ENCODE measurements at regions not wholly inside any gene's neighbourhood (a gene's known extent, or its start where the extent isn't known, plus 50 kb on each side); places are given as distances from the start of the nearest gene placed in this dataset.
A peak's percentile ranks its signal among the peaks of the same experiment; 100 is the strongest.

- H3K9me3 ChIP-seq (ENCODE audit: control insufficient read depth, low read length) = no peaks in the 10 kb centered on the region
- WGBS, 2 donors = 63 to 72% methylated on average over 8 of the region's 8 CpGs
- H3K4me3 ChIP-seq (ENCODE audit: low read length in 2 of 2) = no peak overlapping the region
- no peaks in the 10 kb centered on the region for H3K4me1 ChIP-seq (ENCODE audit: control insufficient read depth in 1 of 2, insufficient read depth in 2 of 2, low read length in 2 of 2)
- no peaks in the 10 kb centered on the region for H3K27me3 ChIP-seq (ENCODE audit: control insufficient read depth in 1 of 2, insufficient read depth in 2 of 2, low read length in 1 of 2)
- ATAC-seq (ENCODE audit: low FRiP score) = no peak
- H3K27ac ChIP-seq (ENCODE audit: low read depth in 1 of 2, low read length in 2 of 2) = no peak overlapping the region
- DNase-seq = no peak
- intact Hi-C loops (cut with DNase I) = loop anchor here in 1 of 2 donors (5.0 kb wide), 1 partner anchor 168 kb away; no protein-coding TSS in a partner anchor
- no peaks in the 10 kb centered on the region for H3K36me3 ChIP-seq (ENCODE audit: control insufficient read depth in 1 of 2, insufficient read depth in 2 of 2, low read length in 1 of 2)
Observed at GRCh38 chr14:22388669-22389595, 200.1 kb downstream of the DAD1 start.

DNA sequence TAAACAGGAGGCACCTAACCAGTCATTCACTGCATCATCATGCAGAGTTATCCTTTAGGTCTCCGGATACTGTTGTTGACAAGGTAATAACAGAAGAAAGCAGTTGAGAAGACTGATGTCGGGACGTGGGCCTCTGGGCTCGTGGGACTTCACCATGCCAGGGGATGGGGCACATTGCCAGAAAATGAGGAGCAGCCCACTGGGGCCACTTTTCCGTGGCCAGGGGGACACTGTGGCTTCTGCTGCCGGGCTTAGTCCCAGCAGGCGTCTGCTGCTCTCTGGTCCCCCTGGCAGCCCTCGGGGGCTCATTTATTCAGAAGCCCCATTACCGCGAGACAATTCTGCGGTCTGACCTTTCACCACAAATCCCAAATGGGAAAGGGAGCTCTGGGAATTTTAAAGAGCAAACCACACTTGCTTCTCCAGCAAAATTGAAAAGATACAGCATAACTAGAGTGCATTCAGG, 201.2 kb downstream of the DAD1 start:
- ATAC-seq (ENCODE audit: low FRiP score) (no peak), DNase-seq (peak in 1 of 2 donors; percentile 48)
- Histone ChIP-seq H3K9me3 (ENCODE audit: control insufficient read depth, low read length) (no peaks in the 10 kb centered on the region), H3K36me3 (ENCODE audit: control insufficient read depth in 1 of 2, insufficient read depth in 2 of 2, low read length in 1 of 2) (no peaks in the 10 kb centered on the region), H3K27ac (ENCODE audit: low read depth in 1 of 2, low read length in 2 of 2) (no peak overlapping the region), H3K4me1 (ENCODE audit: control insufficient read depth in 1 of 2, insufficient read depth in 2 of 2, low read length in 2 of 2) (no peaks in the 10 kb centered on the region), H3K27me3 (ENCODE audit: control insufficient read depth in 1 of 2, insufficient read depth in 2 of 2, low read length in 1 of 2) (no peaks in the 10 kb centered on the region), H3K4me3 (ENCODE audit: low read length in 2 of 2) (no peak overlapping the region)
- WGBS, 2 donors = 20 to 25% methylated on average over 11 of the region's 11 CpGs
- intact Hi-C loops (cut with DNase I) = loop anchor here in 1 of 2 donors (5.0 kb wide), 1 partner anchor 169 kb away; no protein-coding TSS in a partner anchor

DNA sequence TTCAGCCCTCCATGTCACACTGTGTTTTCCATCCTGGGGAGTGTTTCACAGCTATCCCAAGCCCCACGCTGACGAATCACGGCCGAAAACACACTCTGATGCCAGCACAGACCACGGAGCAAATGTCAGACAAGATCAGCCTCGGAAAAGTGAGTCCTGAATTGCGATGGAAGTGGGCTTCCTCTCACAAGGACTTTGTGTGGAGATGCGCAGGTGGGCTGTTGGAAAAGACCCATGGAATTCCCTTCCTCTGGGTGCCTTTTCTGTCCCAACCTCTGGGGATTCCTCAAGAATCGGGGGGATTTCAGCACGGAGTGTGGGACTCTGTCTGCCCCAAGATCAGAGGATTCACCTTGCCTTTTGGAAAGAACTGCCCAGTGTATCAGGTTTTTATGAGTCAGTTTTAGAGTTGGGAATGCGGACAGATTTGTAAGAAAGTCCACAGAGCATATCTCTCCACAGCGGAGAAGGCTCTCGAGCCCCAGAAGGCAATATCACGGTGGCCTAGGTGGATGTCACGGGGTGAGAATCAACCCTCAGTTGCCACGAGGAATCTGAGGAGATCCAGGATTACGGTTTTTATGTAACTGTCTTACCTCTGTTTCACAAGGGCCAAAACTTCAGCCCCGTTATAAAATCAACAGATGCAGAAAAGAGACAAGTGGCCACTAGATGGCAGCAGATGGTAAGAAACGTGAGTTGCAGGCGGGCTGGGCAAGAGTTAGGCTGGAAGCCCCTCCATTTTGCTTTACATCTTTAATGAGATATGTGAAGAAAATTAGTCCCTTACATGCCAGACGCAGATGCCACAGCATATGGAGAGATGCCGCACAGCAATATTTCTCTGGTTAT, 201.9 kb downstream of the DAD1 start:
- Histone ChIP-seq H3K27me3 (ENCODE audit: control insufficient read depth in 1 of 2, insufficient read depth in 2 of 2, low read length in 1 of 2) (no peaks in the 10 kb centered on the region), H3K36me3 (ENCODE audit: control insufficient read depth in 1 of 2, insufficient read depth in 2 of 2, low read length in 1 of 2) (no peaks in the 10 kb centered on the region), H3K4me1 (ENCODE audit: control insufficient read depth in 1 of 2, insufficient read depth in 2 of 2, low read length in 2 of 2) (no peaks in the 10 kb centered on the region), H3K27ac (ENCODE audit: low read depth in 1 of 2, low read length in 2 of 2) (no peak overlapping the region), H3K9me3 (ENCODE audit: control insufficient read depth, low read length) (no peaks in the 10 kb centered on the region), H3K4me3 (ENCODE audit: low read length in 2 of 2) (no peak overlapping the region)
- 49 to 50% methylated on average over 22 of the region's 22 CpGs for WGBS, 2 donors
- intact Hi-C loops (cut with DNase I) = loop anchor here in 1 of 2 donors (5.0 kb wide), 1 partner anchor 170 kb away; no protein-coding TSS in a partner anchor
- ATAC-seq (ENCODE audit: low FRiP score) = peak; percentile 79
- DNase-seq = peak in 1 of 2 donors; percentile 56

DNA sequence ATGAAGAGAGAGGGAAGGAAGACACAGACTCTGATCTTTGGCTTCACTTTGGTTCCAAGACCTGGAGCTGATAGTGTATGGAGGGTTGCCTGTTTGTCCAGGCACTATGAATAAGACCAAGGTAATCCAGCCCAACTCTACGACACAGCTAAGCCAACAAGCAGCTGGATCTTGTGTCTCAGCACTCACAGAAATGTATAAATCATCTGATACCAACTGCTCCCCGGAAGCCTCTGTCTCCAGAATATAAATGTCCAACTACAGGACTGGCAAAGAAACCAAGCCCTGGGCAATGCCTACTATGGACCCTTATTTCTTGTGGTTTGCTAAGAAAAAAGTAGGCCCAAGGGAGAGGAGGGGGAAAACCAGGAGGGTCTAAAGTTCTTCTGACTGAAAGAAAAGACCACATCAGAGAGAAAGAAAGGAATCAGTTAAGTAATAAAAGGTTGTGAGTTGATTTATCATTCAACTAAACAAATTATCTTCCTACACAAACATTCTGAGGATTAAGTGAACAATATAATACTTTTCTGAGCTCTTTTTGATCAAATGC, 204.0 kb downstream of the DAD1 start:
- Histone ChIP-seq H3K9me3 (ENCODE audit: control insufficient read depth, low read length) (no peaks in the 10 kb centered on the region), H3K4me1 (ENCODE audit: control insufficient read depth in 1 of 2, insufficient read depth in 2 of 2, low read length in 2 of 2) (peaks cover 0 to 2% of the 10 kb centered on the region in 2 donors), H3K27ac (ENCODE audit: low read depth in 1 of 2, low read length in 2 of 2) (no peak overlapping the region), H3K4me3 (ENCODE audit: low read length in 2 of 2) (no peak overlapping the region), H3K27me3 (ENCODE audit: control insufficient read depth in 1 of 2, insufficient read depth in 2 of 2, low read length in 1 of 2) (no peaks in the 10 kb centered on the region), H3K36me3 (ENCODE audit: control insufficient read depth in 1 of 2, insufficient read depth in 2 of 2, low read length in 1 of 2) (no peaks in the 10 kb centered on the region)
- WGBS, 2 donors = 71 to 85% methylated on average over 2 of the region's 2 CpGs
- intact Hi-C loops (cut with DNase I) = loop anchor here in 1 of 2 donors (5.0 kb wide), 1 partner anchor 172 kb away; no protein-coding TSS in a partner anchor
- no peak for DNase-seq
- no peak for ATAC-seq (ENCODE audit: low FRiP score)

DNA sequence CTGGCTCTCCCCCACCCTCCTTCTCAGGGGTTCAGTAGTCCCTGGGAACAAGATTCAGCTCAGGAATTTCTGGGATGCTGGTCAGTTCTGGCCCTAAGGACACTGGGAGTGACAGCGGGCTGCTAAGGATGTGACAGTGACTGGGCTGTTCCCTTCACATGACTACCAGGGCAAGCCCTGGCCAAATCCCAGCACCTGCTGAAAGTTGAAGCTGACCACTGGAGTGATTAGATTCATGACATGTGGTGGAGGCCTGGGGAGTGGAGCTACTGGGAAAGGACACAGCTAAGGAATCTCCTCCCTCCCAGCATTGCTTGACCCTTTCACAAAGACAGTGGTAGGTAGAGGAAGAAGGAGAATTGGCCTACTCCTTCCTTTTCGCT, 204.9 kb downstream of the DAD1 start:
- no peak for DNase-seq
- no peak for ATAC-seq (ENCODE audit: low FRiP score)
- WGBS, 2 donors = 94 to 97% methylated on average over 2 of the region's 2 CpGs
- Histone ChIP-seq H3K4me1 (ENCODE audit: control insufficient read depth in 1 of 2, insufficient read depth in 2 of 2, low read length in 2 of 2) (peaks cover 0 to 3% of the 10 kb centered on the region in 2 donors), H3K4me3 (ENCODE audit: low read length in 2 of 2) (no peak overlapping the region), H3K9me3 (ENCODE audit: control insufficient read depth, low read length) (no peaks in the 10 kb centered on the region), H3K27ac (ENCODE audit: low read depth in 1 of 2, low read length in 2 of 2) (no peak overlapping the region), H3K36me3 (ENCODE audit: control insufficient read depth in 1 of 2, insufficient read depth in 2 of 2, low read length in 1 of 2) (no peaks in the 10 kb centered on the region), H3K27me3 (ENCODE audit: control insufficient read depth in 1 of 2, insufficient read depth in 2 of 2, low read length in 1 of 2) (no peaks in the 10 kb centered on the region)
- intact Hi-C loops (cut with DNase I) = no loop called here

DNA sequence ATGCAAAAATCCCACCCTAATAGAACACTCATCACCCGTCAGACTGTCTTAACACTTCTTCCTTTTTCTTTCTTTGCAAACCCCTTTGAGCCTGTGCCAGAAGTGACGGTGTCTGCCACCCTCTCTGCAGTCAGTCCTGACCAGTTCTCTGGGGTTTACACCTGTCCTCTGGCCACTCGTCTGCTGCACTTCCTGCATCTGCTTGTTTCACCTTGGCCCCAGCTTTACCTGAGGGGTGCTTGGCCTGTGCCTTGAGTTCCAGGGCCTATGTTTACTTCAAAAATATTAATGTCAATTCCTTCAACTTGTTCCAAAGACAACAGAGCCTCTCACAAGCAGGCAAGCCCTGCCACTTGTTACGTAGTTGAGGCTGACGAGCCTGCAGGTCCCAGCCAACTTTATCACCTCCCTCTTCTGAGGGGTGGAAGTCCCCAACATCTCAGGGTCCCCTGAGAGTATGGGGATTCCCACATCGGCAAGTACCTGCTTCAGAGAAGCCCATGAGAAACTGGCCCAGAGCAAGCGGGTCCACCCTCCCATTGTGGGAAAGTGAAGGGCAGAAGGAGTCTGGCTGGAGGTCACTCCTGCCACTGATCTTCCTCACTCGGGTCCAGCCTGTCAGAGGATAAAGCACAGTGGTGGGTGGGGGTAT, 205.4 kb downstream of the DAD1 start:
- H3K9me3 ChIP-seq (ENCODE audit: control insufficient read depth, low read length) = no peaks in the 10 kb centered on the region
- WGBS, 2 donors = 47 to 55% methylated on average over 8 of the region's 8 CpGs
- no peaks in the 10 kb centered on the region for H3K27me3 ChIP-seq (ENCODE audit: control insufficient read depth in 1 of 2, insufficient read depth in 2 of 2, low read length in 1 of 2)
- intact Hi-C loops (cut with DNase I) = no loop called here
- H3K36me3 ChIP-seq (ENCODE audit: control insufficient read depth in 1 of 2, insufficient read depth in 2 of 2, low read length in 1 of 2) = no peaks in the 10 kb centered on the region
- no peak overlapping the region for H3K4me3 ChIP-seq (ENCODE audit: low read length in 2 of 2)
- peaks cover 0 to 3% of the 10 kb centered on the region in 2 donors for H3K4me1 ChIP-seq (ENCODE audit: control insufficient read depth in 1 of 2, insufficient read depth in 2 of 2, low read length in 2 of 2)
- ATAC-seq (ENCODE audit: low FRiP score) = no peak
- no peak overlapping the region for H3K27ac ChIP-seq (ENCODE audit: low read depth in 1 of 2, low read length in 2 of 2)
- no peak for DNase-seq

- Histone ChIP-seq H3K4me3 (ENCODE audit: low read length in 2 of 2) (no peak overlapping the region), H3K36me3 (ENCODE audit: control insufficient read depth in 1 of 2, insufficient read depth in 2 of 2, low read length in 1 of 2) (no peaks in the 10 kb centered on the region), H3K9me3 (ENCODE audit: control insufficient read depth, low read length) (no peaks in the 10 kb centered on the region), H3K27me3 (ENCODE audit: control insufficient read depth in 1 of 2, insufficient read depth in 2 of 2, low read length in 1 of 2) (no peaks in the 10 kb centered on the region), H3K4me1 (ENCODE audit: control insufficient read depth in 1 of 2, insufficient read depth in 2 of 2, low read length in 2 of 2) (peaks cover 0 to 3% of the 10 kb centered on the region in 2 donors), H3K27ac (ENCODE audit: low read depth in 1 of 2, low read length in 2 of 2) (no peak overlapping the region)
- 94 to 96% methylated on average over 2 of the region's 2 CpGs for WGBS, 2 donors
- ATAC-seq (ENCODE audit: low FRiP score) = no peak
- no peak for DNase-seq
- intact Hi-C loops (cut with DNase I) = no loop called here
Observed at GRCh38 chr14:22382955-22383354, 206.1 kb downstream of the DAD1 start.

GRCh38 chr14:22382395-22382794, 206.6 kb downstream of the DAD1 start:
- no peaks in the 10 kb centered on the region for H3K27me3 ChIP-seq (ENCODE audit: control insufficient read depth in 1 of 2, insufficient read depth in 2 of 2, low read length in 1 of 2)
- WGBS, 2 donors = 94 to 100% methylated on average over 1 of the region's 1 CpG
- no peak overlapping the region for H3K4me3 ChIP-seq (ENCODE audit: low read length in 2 of 2)
- intact Hi-C loops (cut with DNase I) = no loop called here
- peaks cover 0 to 3% of the 10 kb centered on the region in 2 donors for H3K4me1 ChIP-seq (ENCODE audit: control insufficient read depth in 1 of 2, insufficient read depth in 2 of 2, low read length in 2 of 2)
- H3K36me3 ChIP-seq (ENCODE audit: control insufficient read depth in 1 of 2, insufficient read depth in 2 of 2, low read length in 1 of 2) = no peaks in the 10 kb centered on the region
- H3K27ac ChIP-seq (ENCODE audit: low read depth in 1 of 2, low read length in 2 of 2) = no peak overlapping the region
- DNase-seq (no peak), ATAC-seq (ENCODE audit: low FRiP score) (no peak)
- H3K9me3 ChIP-seq (ENCODE audit: control insufficient read depth, low read length) = no peaks in the 10 kb centered on the region

Data from aorta (tissue), 5 donors.